Smooth muscle cell (in vitro differentiated cells): ENCODE measurements at regions not wholly inside any gene's neighbourhood (a gene's known extent, or its start where the extent isn't known, plus 50 kb on each side); places are given as distances from the start of the nearest gene placed in this dataset.

ENCODE experiments used
- DNase-seq: peaks from one replicate; lab custom pipeline; 2025; ENCODE audit not compliant: unreplicated experiment; lab: John Stamatoyannopoulos, UW
- H2AFZ ChIP-seq: fragments of 200-600 bp; sonication (generic); 2 replicates; pipeline ENCODE4 v1.6.0; 2016; ENCODE audit warnings: antibody characterized with exemption, low read depth, mild to moderate bottlenecking
- H3F3A ChIP-seq: fragments of 200-600 bp; sonication (generic); 2 replicates; pipeline ENCODE4 v1.6.0; 2017; ENCODE audit warnings: antibody characterized with exemption, low read depth
- H3K27ac ChIP-seq: fragments of 200-600 bp; sonication (generic); 2 replicates; pipeline ENCODE4 v1.5.1; 2016; ENCODE audit warnings: low read depth, mild to moderate bottlenecking
- H3K27me3 ChIP-seq: fragments of 200-600 bp; sonication (generic); 2 replicates; pipeline ENCODE4 v1.6.1; 2016; ENCODE audit warnings: low read depth, mild to moderate bottlenecking
- H3K36me3 ChIP-seq: fragments of 200-600 bp; sonication (generic); 2 replicates; pipeline ENCODE4 v1.5.1; 2016; ENCODE audit warnings: low read depth
- H3K4me1 ChIP-seq: fragments of 200-600 bp; sonication (generic); 2 replicates; pipeline ENCODE4 v1.5.1; 2016; ENCODE audit warnings: low read depth
- H3K4me2 ChIP-seq: fragments of 200-600 bp; sonication (generic); 2 replicates; pipeline ENCODE4 v1.6.0; 2016; ENCODE audit warnings: mild to moderate bottlenecking
- H3K4me3 ChIP-seq: fragments of 200-600 bp; sonication (generic); 2 replicates; pipeline ENCODE4 v1.5.1; 2016; ENCODE audit warnings: mild to moderate bottlenecking
- H3K79me2 ChIP-seq: fragments of 200-600 bp; sonication (generic); 2 replicates; pipeline ENCODE4 v1.6.0; 2016; ENCODE audit warnings: low read depth, mild to moderate bottlenecking
- H3K9ac ChIP-seq: fragments of 200-600 bp; sonication (generic); 2 replicates; pipeline ENCODE4 v1.6.0; 2016; ENCODE audit warnings: low read depth
- H3K9me3 ChIP-seq: fragments of 200-600 bp; sonication (generic); replicated peaks from 2 replicates; pipeline ENCODE4 v1.5.1; 2016; ENCODE audit warnings: low read depth
- H4K20me1 ChIP-seq: fragments of 200-600 bp; sonication (generic); 2 replicates; pipeline ENCODE4 v1.6.0; 2016; ENCODE audit warnings: low read depth
- CTCF ChIP-seq: fragments of 200-600 bp; sonication (generic); IDR thresholded peaks from 2 replicates; pipeline ENCODE4 v1.5.1; 2017; ENCODE audit warnings: borderline replicate concordance, mild to moderate bottlenecking, antibody characterized with exemption; ENCODE audit not compliant: insufficient read depth, poor library complexity, severe bottlenecking
- WGBS: methylation state at CpG from one replicate; pipeline ENCODE4 v1.1.7; 2016; ENCODE audit warnings: low lambda C conversion rate; 5-methylcytosine and 5-hydroxymethylcytosine counted together

GRCh38 chr3:5678844-5679243 is 491.3 kb downstream of the EDEM1 start:
- H3K9me3 ChIP-seq, result no peaks in the 10 kb centered on the region
- H3K27ac ChIP-seq, result no peak overlapping the region
- no peak overlapping the region for H2AFZ ChIP-seq
- H3K79me2 ChIP-seq, result no peaks in the 10 kb centered on the region
- no peak for TF ChIP-seq CTCF
- no peaks in the 10 kb centered on the region for H4K20me1 ChIP-seq
- H3K9ac ChIP-seq, result no peak overlapping the region
- H3F3A ChIP-seq, result no peaks in the 10 kb centered on the region
- H3K27me3 ChIP-seq, result no peaks in the 10 kb centered on the region
- no peaks in the 10 kb centered on the region for H3K4me1 ChIP-seq
- DNase-seq, result no peak
- WGBS, result 91% methylated on average over 5 of the region's 5 CpGs
- no peaks in the 10 kb centered on the region for H3K36me3 ChIP-seq
- H3K4me2 ChIP-seq, result no peak overlapping the region
- H3K4me3 ChIP-seq, result no peak overlapping the region

GRCh38 chr3:5687230-5687629 is 499.7 kb downstream of the EDEM1 start:
- WGBS, result 89% methylated on average over 3 of the region's 3 CpGs
- no peaks in the 10 kb centered on the region for H3K9me3 ChIP-seq
- H2AFZ ChIP-seq, result no peak overlapping the region

GRCh38 chr3:5690490-5690889 is 503.0 kb downstream of the EDEM1 start:
- H3K36me3 ChIP-seq, result no peaks in the 10 kb centered on the region
- no peak overlapping the region for H2AFZ ChIP-seq
- no peaks in the 10 kb centered on the region for H3K4me1 ChIP-seq
- H3K27ac ChIP-seq, result no peak overlapping the region
- no peak overlapping the region for H3K9ac ChIP-seq
- no peak for DNase-seq
- H3K27me3 ChIP-seq, result no peaks in the 10 kb centered on the region
- H3K79me2 ChIP-seq, result no peaks in the 10 kb centered on the region
- no peak overlapping the region for H3K4me2 ChIP-seq
- H3F3A ChIP-seq, result no peaks in the 10 kb centered on the region
- TF ChIP-seq CTCF, result no peak
- H3K9me3 ChIP-seq, result no peaks in the 10 kb centered on the region
- H3K4me3 ChIP-seq, result no peak overlapping the region
- H4K20me1 ChIP-seq, result no peaks in the 10 kb centered on the region

More at GRCh38 chr3:5687230-5687629, 499.7 kb downstream of the EDEM1 start:
- no peak for DNase-seq
- no peaks in the 10 kb centered on the region for H4K20me1 ChIP-seq
- H3K36me3 ChIP-seq, result no peaks in the 10 kb centered on the region
- no peak overlapping the region for H3K4me3 ChIP-seq
- TF ChIP-seq CTCF, result no peak
- no peaks in the 10 kb centered on the region for H3K4me1 ChIP-seq
- H3K79me2 ChIP-seq, result no peaks in the 10 kb centered on the region
- H3K27me3 ChIP-seq, result no peaks in the 10 kb centered on the region
- H3K27ac ChIP-seq, result no peak overlapping the region
- no peak overlapping the region for H3K9ac ChIP-seq
- no peaks in the 10 kb centered on the region for H3F3A ChIP-seq
- H3K4me2 ChIP-seq, result no peak overlapping the region

GRCh38 chr3:5690904-5691532 is 503.5 kb downstream of the EDEM1 start:
- no peaks in the 10 kb centered on the region for H4K20me1 ChIP-seq
- no peaks in the 10 kb centered on the region for H3K27me3 ChIP-seq
- H3K36me3 ChIP-seq, result no peaks in the 10 kb centered on the region
- TF ChIP-seq CTCF, result no peak
- H3K4me3 ChIP-seq, result no peak overlapping the region
- H3K9me3 ChIP-seq, result no peaks in the 10 kb centered on the region
- no peaks in the 10 kb centered on the region for H3F3A ChIP-seq
- no peak overlapping the region for H2AFZ ChIP-seq
- 80% methylated on average over 3 of the region's 3 CpGs for WGBS
- no peak overlapping the region for H3K9ac ChIP-seq
- no peaks in the 10 kb centered on the region for H3K4me1 ChIP-seq
- no peak overlapping the region for H3K27ac ChIP-seq
- DNase-seq, result no peak
- H3K79me2 ChIP-seq, result no peaks in the 10 kb centered on the region
- H3K4me2 ChIP-seq, result no peak overlapping the region
